ENCODE measurements at regions not wholly inside any gene's neighbourhood (a gene's known extent, or its start where the extent isn't known, plus 50 kb on each side); places are given as distances from the start of the nearest gene placed in this dataset.
A peak's percentile ranks its signal among the peaks of the same experiment; 100 is the strongest.

DNA sequence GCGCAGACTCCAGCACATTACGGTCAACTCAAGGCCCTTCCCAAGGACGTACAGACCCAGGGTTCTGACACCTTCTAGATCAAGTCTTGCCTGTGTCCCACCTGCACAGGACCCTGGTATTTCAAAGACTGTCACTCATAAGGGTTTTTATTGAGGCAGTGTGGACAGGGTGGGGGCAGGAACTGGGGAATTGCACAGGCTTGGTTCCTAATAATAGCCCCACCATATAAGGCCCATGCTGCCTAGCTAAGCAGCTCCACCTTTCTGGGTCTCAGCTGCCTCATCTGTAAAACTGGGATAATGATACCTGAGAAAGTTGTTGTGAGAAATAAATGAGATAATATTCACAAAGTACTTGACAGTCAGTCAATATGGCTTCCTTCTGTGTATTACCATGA lies 55.3 kb upstream of the PUM1 start (continued):
- TF ChIP-seq NFATC4 (CRISPR knock-in tag; IDR thresholded peaks at IDR 0.05) (no peak), E2F1 (CRISPR knock-in tag; IDR thresholded peaks at IDR 0.05) (no peak), USF1 (CRISPR knock-in tag; IDR thresholded peaks at IDR 0.05) (no peak), ARID4B (CRISPR knock-in tag; IDR thresholded peaks at IDR 0.05; ENCODE audit: borderline replicate concordance) (no peak), JAZF1 (CRISPR knock-in tag; IDR thresholded peaks at IDR 0.05) (no peak), E2F5 (CRISPR knock-in tag; IDR thresholded peaks at IDR 0.05) (no peak), ZNF671 (CRISPR knock-in tag; IDR thresholded peaks at IDR 0.05) (no peak), ZBTB43 (CRISPR knock-in tag; IDR thresholded peaks at IDR 0.05) (no peak), NFE2L1 (CRISPR knock-in tag; IDR thresholded peaks at IDR 0.05) (no peak)
- TF ChIP-seq, protein P1, sequence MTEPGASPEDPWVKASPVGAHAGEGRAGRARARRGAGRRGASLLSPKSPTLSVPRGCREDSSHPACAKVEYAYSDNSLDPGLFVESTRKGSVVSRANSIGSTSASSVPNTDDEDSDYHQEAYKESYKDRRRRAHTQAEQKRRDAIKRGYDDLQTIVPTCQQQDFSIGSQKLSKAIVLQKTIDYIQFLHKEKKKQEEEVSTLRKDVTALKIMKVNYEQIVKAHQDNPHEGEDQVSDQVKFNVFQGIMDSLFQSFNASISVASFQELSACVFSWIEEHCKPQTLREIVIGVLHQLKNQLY (CRISPR knock-in tag; IDR thresholded peaks at IDR 0.05): no peak

- POLR2A ChIA-PET: no interaction called here
- DNase-seq (ENCODE audit: low spot score) (no peak), ATAC-seq (no peak)
- TF ChIP-seq E2F1 (CRISPR knock-in tag; IDR thresholded peaks at IDR 0.05) (no peak), ZNF121 (CRISPR knock-in tag; IDR thresholded peaks at IDR 0.05) (0 out of 2 replicates have a peak, but pooled peaks have one; percentile 10)
- H3K36me3 Mint-ChIP-seq: no peaks in the 10 kb centered on the region
- CTCF ChIA-PET: no interaction called here
- H3K9me3 Mint-ChIP-seq: no peaks in the 10 kb centered on the region
- peaks cover 11% of the 10 kb centered on the region for H3K4me1 Mint-ChIP-seq
- H3K4me3 Mint-ChIP-seq: no peak overlapping the region
- no peaks in the 10 kb centered on the region for H3K27me3 Mint-ChIP-seq (ENCODE audit: low read depth)
- no peak overlapping the region; the same call in 1 of the 2 replicates for H3K27ac Mint-ChIP-seq
These were observed 50.5 kb upstream of the PUM1 start for GRCh38 chr1:31116022-31116421.
